Astrocyte (in vitro differentiated cells and primary cell): ENCODE measurements at regions not wholly inside any gene's neighbourhood (a gene's known extent, or its start where the extent isn't known, plus 50 kb on each side); places are given as distances from the start of the nearest gene placed in this dataset.

Experiments
- DNase-seq: peaks from one replicate; pipeline ENCODE4 v3.0.0-alpha.2; 2010; ENCODE audit warnings: low read depth
- FAIRE-seq: peaks from 2 replicates; lab custom pipeline; 2011; peaks lifted over from hg19 to GRCh38; lab: Jason Lieb, UNC
- H2AFZ ChIP-seq: 2 replicates; pipeline ENCODE4 v1.6.0; 2012; ENCODE audit warnings: low read depth, low read length, inconsistent platforms
- H3K27ac ChIP-seq: 2 replicates; pipeline ENCODE4 v1.5.1; 2011; ENCODE audit warnings: low read depth, low read length, inconsistent platforms
- H3K27me3 ChIP-seq: 2 replicates; pipeline ENCODE4 v1.6.0; 2011; ENCODE audit warnings: low read length, inconsistent platforms; ENCODE audit not compliant: insufficient read depth
- H3K36me3 ChIP-seq: 2 replicates; pipeline ENCODE4 v1.5.1; 2011; ENCODE audit warnings: low read length, inconsistent platforms; ENCODE audit not compliant: insufficient read depth
- H3K4me1 ChIP-seq: 2 replicates; pipeline ENCODE4 v1.5.1; 2011; ENCODE audit warnings: low read length, inconsistent platforms; ENCODE audit not compliant: insufficient read depth
- H3K4me2 ChIP-seq: 2 replicates; pipeline ENCODE4 v1.6.0; 2012; ENCODE audit warnings: low read length, inconsistent platforms
- H3K4me3 ChIP-seq: 2 replicates; pipeline ENCODE4 v1.5.1; 2011; ENCODE audit warnings: low read depth, mild to moderate bottlenecking, low read length, inconsistent platforms; ENCODE audit not compliant: insufficient read depth
- H3K79me2 ChIP-seq: 2 replicates; pipeline ENCODE4 v1.6.0; 2012; ENCODE audit warnings: mild to moderate bottlenecking, low read length, inconsistent platforms; ENCODE audit not compliant: insufficient read depth
- H3K9ac ChIP-seq: 2 replicates; pipeline ENCODE4 v1.6.0; 2012; ENCODE audit warnings: mild to moderate bottlenecking, low read length, inconsistent platforms
- H3K9me3 ChIP-seq: 2 replicates; pipeline ENCODE4 v1.5.1; 2012; ENCODE audit warnings: low read depth, mild to moderate bottlenecking, low read length, inconsistent platforms; ENCODE audit not compliant: insufficient read depth
- H4K20me1 ChIP-seq: 2 replicates; pipeline ENCODE4 v1.6.0; 2012; ENCODE audit warnings: low read length, inconsistent platforms; ENCODE audit not compliant: insufficient read depth
- H3K27ac Mint-ChIP-seq: one replicate; pipeline ENCODE4 v1.8.0; 2021; ENCODE audit warnings: mild to moderate bottlenecking, mixed read lengths; ENCODE audit not compliant: unreplicated experiment
- H3K27me3 Mint-ChIP-seq: one replicate; pipeline ENCODE4 v1.8.0; 2021; ENCODE audit warnings: low read depth, mixed read lengths; ENCODE audit not compliant: unreplicated experiment
- H3K36me3 Mint-ChIP-seq: one replicate; pipeline ENCODE4 v1.8.0; 2021; ENCODE audit warnings: low read depth, mixed read lengths; ENCODE audit not compliant: unreplicated experiment
- H3K4me1 Mint-ChIP-seq: one replicate; pipeline ENCODE4 v1.8.0; 2021; ENCODE audit warnings: low read depth, mixed read lengths; ENCODE audit not compliant: unreplicated experiment
- H3K4me3 Mint-ChIP-seq: one replicate; pipeline ENCODE4 v1.8.0; 2021; ENCODE audit warnings: mild to moderate bottlenecking, moderate library complexity, mixed read lengths; ENCODE audit not compliant: unreplicated experiment
- H3K9me3 Mint-ChIP-seq: one replicate; pipeline ENCODE4 v1.8.0; 2021; ENCODE audit warnings: mild to moderate bottlenecking, mixed read lengths; ENCODE audit not compliant: unreplicated experiment
- CTCF ChIP-seq: IDR thresholded peaks from 2 replicates; pipeline ENCODE4 v1.5.1; 2011; ENCODE audit warnings: low read depth, mild to moderate bottlenecking, inconsistent platforms, low read length, moderate library complexity; ENCODE audit not compliant: insufficient read depth
- EZH2 ChIP-seq: IDR thresholded peaks from 2 replicates; pipeline ENCODE4 v1.6.1; 2012; ENCODE audit warnings: mild to moderate bottlenecking, low read length, inconsistent platforms; ENCODE audit not compliant: insufficient read depth

DNA sequence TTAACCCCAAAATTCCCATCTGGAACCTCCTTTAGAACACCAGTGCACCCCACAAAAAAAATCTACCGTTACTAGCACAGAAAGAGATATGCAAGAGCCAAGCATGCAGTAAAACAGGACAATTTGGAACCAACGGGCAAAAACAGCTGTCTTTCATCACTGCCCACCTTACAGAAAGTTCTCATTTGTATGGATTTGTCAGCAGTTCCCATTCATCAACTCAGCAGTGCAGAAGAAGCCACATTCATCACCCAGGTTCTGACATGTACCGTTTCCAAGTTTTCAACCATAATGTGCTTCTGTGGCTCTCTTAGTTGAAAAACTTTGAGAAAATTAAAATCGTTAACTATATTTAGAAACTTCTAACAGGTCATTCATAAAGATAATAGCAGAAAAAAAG, 387.0 kb downstream of the RPS29 start:
- no peak overlapping the region for H3K4me2 ChIP-seq
- Mint-ChIP-seq H3K4me1 (peaks cover 2% of the 10 kb centered on the region), H3K9me3 (peaks cover 5% of the 10 kb centered on the region), H3K27me3 (no peaks in the 10 kb centered on the region), H3K27ac (no peak overlapping the region), H3K36me3 (no peaks in the 10 kb centered on the region), H3K4me3 (no peak overlapping the region)
- no peak for DNase-seq
- H3K27me3 ChIP-seq = no peaks in the 10 kb centered on the region
- H3K9me3 ChIP-seq = no peaks in the 10 kb centered on the region
- no peak overlapping the region for H3K27ac ChIP-seq
- H3K36me3 ChIP-seq = no peaks in the 10 kb centered on the region
- FAIRE-seq = no peak
- H3K4me3 ChIP-seq = no peak overlapping the region
- no peak overlapping the region for H3K9ac ChIP-seq
- H2AFZ ChIP-seq = no peak overlapping the region
- no peaks in the 10 kb centered on the region for H3K4me1 ChIP-seq
- no peak for TF ChIP-seq EZH2
- no peak for TF ChIP-seq CTCF
- H3K79me2 ChIP-seq = no peaks in the 10 kb centered on the region
- H4K20me1 ChIP-seq = no peaks in the 10 kb centered on the region

DNA sequence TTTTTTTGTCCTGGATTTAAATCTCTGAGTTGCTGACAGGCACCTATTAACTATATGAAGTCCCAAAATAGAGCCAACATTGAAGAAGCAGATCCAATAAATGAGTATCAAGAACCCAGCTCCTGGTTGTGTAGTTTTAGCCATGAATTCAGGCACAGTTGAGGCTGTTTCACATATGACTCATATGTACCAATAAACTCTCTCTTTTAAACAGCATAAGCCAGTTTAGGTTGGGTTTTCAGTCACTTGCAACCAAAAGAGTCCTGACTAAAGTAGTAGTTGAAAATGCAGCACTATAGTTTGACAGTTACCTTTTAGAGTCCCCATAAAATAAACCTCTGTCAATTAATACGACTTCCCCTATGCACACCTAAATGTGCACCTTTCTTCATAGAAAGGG, 389.9 kb downstream of the RPS29 start:
- FAIRE-seq (no peak), DNase-seq (no peak)
- Histone ChIP-seq H4K20me1 (no peaks in the 10 kb centered on the region), H3K36me3 (no peaks in the 10 kb centered on the region), H2AFZ (no peak overlapping the region), H3K9ac (no peak overlapping the region), H3K4me2 (no peak overlapping the region), H3K27me3 (no peaks in the 10 kb centered on the region), H3K4me3 (no peak overlapping the region), H3K27ac (no peak overlapping the region), H3K4me1 (no peaks in the 10 kb centered on the region), H3K79me2 (no peaks in the 10 kb centered on the region), H3K9me3 (no peaks in the 10 kb centered on the region)
- Mint-ChIP-seq H3K4me3 (no peak overlapping the region), H3K4me1 (peaks cover 2% of the 10 kb centered on the region), H3K36me3 (no peaks in the 10 kb centered on the region), H3K9me3 (no peaks in the 10 kb centered on the region), H3K27ac (no peak overlapping the region), H3K27me3 (no peaks in the 10 kb centered on the region)
- no peak for TF ChIP-seq CTCF
- no peak for TF ChIP-seq EZH2

DNA sequence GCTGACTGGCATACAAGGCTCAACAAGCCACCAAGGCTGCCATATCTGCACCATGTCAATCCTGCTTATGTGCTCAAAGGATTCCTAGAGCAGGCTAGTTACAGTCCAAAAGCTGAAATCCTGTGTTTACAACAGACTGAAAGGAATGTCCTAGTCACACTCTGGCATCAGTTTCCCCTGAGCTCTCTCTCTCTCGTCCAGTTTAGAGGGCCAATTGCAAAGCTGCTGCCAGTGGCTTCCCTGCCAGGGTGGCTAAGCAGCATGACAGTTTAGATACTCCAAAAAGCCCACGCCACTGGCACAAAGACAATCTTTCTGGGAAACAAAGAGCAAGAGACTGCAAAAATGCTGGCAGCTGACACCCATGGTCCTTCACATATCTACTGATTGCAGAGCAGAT, 392.1 kb downstream of the RPS29 start:
- H3K36me3 ChIP-seq = no peaks in the 10 kb centered on the region
- H3K9me3 Mint-ChIP-seq = no peaks in the 10 kb centered on the region
- H3K27me3 ChIP-seq = no peaks in the 10 kb centered on the region
- H3K4me3 Mint-ChIP-seq = no peak overlapping the region
- H3K27ac ChIP-seq = no peak overlapping the region
- H4K20me1 ChIP-seq = no peaks in the 10 kb centered on the region
- TF ChIP-seq CTCF (no peak), EZH2 (no peak)
- no peak overlapping the region for H3K4me2 ChIP-seq
- no peak for FAIRE-seq
- H3K4me1 ChIP-seq = no peaks in the 10 kb centered on the region
- H3K79me2 ChIP-seq = no peaks in the 10 kb centered on the region
- peaks cover 2% of the 10 kb centered on the region for H3K4me1 Mint-ChIP-seq
- H3K9me3 ChIP-seq = no peaks in the 10 kb centered on the region
- no peak overlapping the region for H3K27ac Mint-ChIP-seq
- DNase-seq = no peak
- no peaks in the 10 kb centered on the region for H3K36me3 Mint-ChIP-seq
- H3K4me3 ChIP-seq = no peak overlapping the region
- no peak overlapping the region for H3K9ac ChIP-seq
- no peak overlapping the region for H2AFZ ChIP-seq
- no peaks in the 10 kb centered on the region for H3K27me3 Mint-ChIP-seq
